Cardiac fibroblast (primary cell): ENCODE measurements at regions not wholly inside any gene's neighbourhood (a gene's known extent, or its start where the extent isn't known, plus 50 kb on each side); places are given as distances from the start of the nearest gene placed in this dataset.

Source experiments
- DNase-seq, 2 donors: peaks; one replicate each; pipeline versions ENCODE4 v3.0.0 to v3.0.0-alpha.2; 2010; ENCODE audit warnings: low read depth in 2 of 2
- H3K4me3 ChIP-seq, 2 donors: replicated peaks in 1 of 2; 1 replicate in 1 of 2; 2 replicates in 1 of 2; pipeline ENCODE4 v1.5.1; 2011; ENCODE audit warnings: low read depth in 2 of 2, low read length in 2 of 2, mild to moderate bottlenecking in 2 of 2, moderate library complexity in 1 of 2
- TF ChIP-seq, protein P1 (sequence below): IDR thresholded peaks from one replicate; pipeline ENCODE4 v1.5.1; 2011; ENCODE audit warnings: low read depth, mild to moderate bottlenecking, low read length, inconsistent platforms

DNA sequence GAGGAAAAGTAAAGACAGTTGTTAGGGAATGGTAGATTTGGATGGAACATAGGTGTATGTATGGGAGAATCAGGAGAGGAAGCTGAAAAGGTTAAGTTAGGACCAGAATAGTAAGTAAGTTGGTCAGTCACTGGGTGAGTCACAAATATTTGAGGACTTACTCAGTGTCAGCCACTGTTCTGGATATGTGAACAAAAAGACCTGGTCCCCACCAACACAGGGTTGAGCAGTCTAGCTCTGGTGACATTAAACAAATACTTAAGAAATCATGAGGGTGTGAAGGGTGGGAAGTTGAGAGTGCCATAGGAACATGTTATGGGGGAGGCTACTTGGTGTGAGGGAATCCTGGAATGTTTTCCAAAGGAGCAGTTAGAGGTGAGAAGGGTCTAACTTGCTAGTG, 246.9 kb downstream of the PTEN start:
- peak in 1 of 2 donors; percentile 79 for DNase-seq
- H3K4me3 ChIP-seq, result no peak overlapping the region
- TF ChIP-seq, protein P1, sequence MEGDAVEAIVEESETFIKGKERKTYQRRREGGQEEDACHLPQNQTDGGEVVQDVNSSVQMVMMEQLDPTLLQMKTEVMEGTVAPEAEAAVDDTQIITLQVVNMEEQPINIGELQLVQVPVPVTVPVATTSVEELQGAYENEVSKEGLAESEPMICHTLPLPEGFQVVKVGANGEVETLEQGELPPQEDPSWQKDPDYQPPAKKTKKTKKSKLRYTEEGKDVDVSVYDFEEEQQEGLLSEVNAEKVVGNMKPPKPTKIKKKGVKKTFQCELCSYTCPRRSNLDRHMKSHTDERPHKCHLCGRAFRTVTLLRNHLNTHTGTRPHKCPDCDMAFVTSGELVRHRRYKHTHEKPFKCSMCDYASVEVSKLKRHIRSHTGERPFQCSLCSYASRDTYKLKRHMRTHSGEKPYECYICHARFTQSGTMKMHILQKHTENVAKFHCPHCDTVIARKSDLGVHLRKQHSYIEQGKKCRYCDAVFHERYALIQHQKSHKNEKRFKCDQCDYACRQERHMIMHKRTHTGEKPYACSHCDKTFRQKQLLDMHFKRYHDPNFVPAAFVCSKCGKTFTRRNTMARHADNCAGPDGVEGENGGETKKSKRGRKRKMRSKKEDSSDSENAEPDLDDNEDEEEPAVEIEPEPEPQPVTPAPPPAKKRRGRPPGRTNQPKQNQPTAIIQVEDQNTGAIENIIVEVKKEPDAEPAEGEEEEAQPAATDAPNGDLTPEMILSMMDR, result no peak

DNA sequence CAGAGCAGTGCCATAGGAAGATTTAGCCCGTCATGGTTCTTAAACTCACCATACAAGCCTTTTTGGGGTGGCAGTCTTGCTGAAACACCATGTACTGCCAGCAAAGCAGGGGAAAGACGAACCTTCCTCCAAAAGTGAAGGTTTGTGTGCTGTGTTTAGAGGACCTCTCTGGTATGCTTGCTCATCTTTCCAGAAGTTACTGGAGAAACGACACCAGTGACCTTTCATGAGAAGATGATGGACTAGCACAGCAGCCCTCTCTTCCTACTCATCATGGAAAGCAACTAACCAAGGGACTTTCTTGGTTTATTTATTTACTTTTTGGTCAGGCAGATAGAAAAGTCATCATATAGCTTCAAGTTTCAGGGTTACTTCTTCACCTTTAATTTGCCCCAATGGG, 247.4 kb downstream of the PTEN start:
- no peak for DNase-seq
- no peak overlapping the region for H3K4me3 ChIP-seq
- TF ChIP-seq, protein P1, result no peak

DNA sequence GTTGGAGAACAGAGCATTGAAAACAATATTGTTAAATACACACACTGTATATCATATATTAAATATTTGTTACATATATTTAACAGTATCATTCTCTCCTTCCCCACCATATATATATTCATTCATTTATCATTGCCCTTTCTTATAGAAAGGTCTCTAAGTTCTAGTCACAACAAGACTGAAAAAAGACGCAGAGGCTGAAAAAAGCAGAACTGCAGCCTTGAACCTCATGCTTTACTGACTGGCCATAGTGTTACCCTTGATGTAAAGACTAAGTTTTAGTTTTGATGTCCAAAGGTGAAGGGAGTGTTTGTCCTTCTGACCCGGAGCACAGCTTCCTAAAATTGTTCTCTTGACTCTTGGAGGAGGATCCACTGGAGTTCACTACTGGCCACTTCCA, 247.9 kb downstream of the PTEN start:
- TF ChIP-seq, protein P1, result no peak
- DNase-seq, result no peak

DNA sequence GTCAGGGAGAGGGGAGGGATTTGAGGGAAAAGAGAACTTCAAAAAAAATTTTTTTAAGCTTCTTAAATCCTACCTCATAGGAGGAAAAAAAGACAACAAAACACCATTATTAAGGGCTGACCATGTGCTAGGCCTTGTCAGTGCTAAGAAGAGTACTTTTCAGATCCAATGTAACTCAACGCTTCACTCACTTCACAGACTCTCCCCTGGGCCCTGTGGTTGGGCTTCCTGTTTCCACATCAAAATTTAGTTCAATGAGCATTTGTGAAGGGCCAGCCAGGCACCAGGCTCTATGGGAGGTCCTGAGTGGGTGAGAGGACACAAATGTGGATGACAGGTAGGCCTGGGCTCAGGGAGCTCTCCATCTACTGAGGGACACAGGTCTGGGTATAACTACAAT, 249.8 kb downstream of the PTEN start:
- TF ChIP-seq, protein P1, result no peak
- no peak overlapping the region for H3K4me3 ChIP-seq
- DNase-seq, result peak; percentile 65 to 74

More for the DNA sequence above, 247.9 kb downstream of the PTEN start:
- no peak overlapping the region for H3K4me3 ChIP-seq

DNA sequence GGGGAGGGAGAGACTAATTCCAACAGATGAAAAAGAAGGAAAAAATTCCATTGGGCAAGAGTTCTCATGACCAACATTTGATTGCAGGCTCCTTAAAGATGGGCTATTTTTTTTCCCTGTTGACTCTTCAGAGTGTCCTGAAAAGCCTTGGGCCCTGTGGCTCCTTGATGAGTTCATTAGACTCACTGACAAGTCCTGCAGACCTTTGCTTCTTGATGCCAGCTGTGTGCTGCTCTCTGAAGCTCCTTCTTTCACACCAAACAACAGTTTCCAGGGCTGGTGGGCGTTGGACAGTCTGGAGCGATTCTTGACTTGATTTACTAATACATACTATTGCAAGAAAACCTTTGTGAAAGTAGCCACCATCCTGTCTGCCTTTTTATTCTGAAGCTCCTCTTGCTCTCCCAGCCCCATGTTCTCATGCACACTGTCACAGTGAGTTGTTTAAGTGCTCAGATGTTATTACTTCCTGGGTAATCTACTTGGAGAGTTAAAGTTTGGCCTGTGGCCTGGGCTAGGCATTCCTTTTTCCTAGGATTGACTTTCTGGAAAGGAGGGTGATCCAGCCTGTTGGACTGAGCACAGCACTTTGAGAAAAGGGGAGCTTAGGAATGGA, 250.3 kb downstream of the PTEN start:
- TF ChIP-seq, protein P1, result no peak
- DNase-seq, result no peak
- H3K4me3 ChIP-seq, result no peak overlapping the region

DNA sequence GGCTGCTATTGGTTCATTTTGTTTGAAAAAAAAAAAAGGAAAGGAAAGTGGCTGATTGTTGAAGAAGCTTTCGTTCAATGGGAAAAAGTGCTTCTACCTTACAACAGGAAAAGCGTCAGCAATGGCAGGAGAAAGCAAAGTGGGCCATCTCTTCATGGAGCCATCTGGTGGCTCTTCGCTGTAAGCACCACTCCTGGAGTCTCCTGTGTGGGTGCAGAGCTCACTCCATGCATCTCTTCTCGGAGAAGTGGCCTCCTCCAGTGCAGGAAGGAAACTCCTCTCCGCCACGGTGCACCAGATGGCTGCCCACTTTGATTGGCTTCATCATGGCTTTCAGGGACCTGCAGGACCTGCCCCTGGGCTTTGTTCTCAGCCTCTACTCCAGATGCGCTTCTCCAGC, 250.9 kb downstream of the PTEN start:
- peak; percentile 39 to 54 for DNase-seq
- no peak overlapping the region for H3K4me3 ChIP-seq
- TF ChIP-seq, protein P1, result peak; percentile 57

DNA sequence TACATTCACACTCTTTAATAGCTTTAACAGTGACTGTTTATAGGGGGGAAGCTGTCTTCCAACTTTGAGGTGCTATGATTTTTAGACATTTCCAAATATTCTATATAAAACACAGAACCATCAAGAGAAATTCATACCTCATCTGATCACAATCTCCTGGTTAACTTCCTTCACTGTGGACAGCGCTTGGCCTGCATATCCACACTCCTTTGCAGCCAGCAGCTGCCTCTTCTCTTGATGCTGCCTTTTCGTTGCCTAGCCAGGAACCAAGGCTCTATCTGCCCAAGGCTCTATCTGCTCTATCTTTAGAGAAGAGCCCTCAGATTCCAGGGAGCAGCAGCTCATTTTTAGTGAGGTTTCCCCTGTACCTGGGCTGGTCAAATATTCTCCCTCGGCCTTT, 252.0 kb downstream of the PTEN start:
- no peak for DNase-seq
- TF ChIP-seq, protein P1, result no peak
- H3K4me3 ChIP-seq, result no peak overlapping the region
